Head of caudate nucleus (tissue), 42 donors: ENCODE measurements at regions not wholly inside any gene's neighbourhood (a gene's known extent, or its start where the extent isn't known, plus 50 kb on each side); places are given as distances from the start of the nearest gene placed in this dataset.
"Not testable (repeated sequence)": the region's sequence is repeated elsewhere in the genome, so short reads cannot be mapped to it uniquely, and the experiment has no call there.

ENCODE experiments used
- DNase-seq, 42 donors: peaks; one replicate each; pipeline versions ENCODE4 v3.0.0 to v3.0.0-alpha.2; 2020 to 2021; ENCODE audit warnings: mixed read lengths in 7 of 42
- intact Hi-C: fragments of 100-400 bp; cut with DNase I; formaldehyde crosslinking; loops from one replicate; pipeline ENCODE4 v1.15.0; 2022

GRCh38 chr1:173333581-173333980, 126.5 kb upstream of the TNFSF4 start:
- intact Hi-C loops: no loop called here
- DNase-seq: no peak

GRCh38 chr1:173337126-173337525, 130.0 kb upstream of the TNFSF4 start:
- DNase-seq: no peak
- intact Hi-C loops: no loop called here

- DNase-seq: no peak
- intact Hi-C loops: no loop called here
These were observed 134.2 kb upstream of the TNFSF4 start for GRCh38 chr1:173341307-173341706.

GRCh38 chr1:173341971-173342370, 134.8 kb upstream of the TNFSF4 start:
- no peak for DNase-seq
- intact Hi-C loops: no loop called here

- intact Hi-C loops: no loop called here
These were observed 134.4 kb upstream of the PRDX6 start for GRCh38 chr1:173342736-173343135.

GRCh38 chr1:173344034-173344743, 132.9 kb upstream of the PRDX6 start:
- DNase-seq: no peak
- intact Hi-C loops: no loop called here

More at GRCh38 chr1:173342736-173343135, 134.4 kb upstream of the PRDX6 start:
- DNase-seq: no peak

GRCh38 chr1:173347282-173347818, 129.8 kb upstream of the PRDX6 start:
- no peak for DNase-seq

GRCh38 chr1:173352635-173353034, 124.5 kb upstream of the PRDX6 start:
- DNase-seq, intact Hi-C loops: not testable (repeated sequence)

More at GRCh38 chr1:173347282-173347818, 129.8 kb upstream of the PRDX6 start:
- intact Hi-C loops: no loop called here

GRCh38 chr1:173353350-173353749, 123.8 kb upstream of the PRDX6 start:
- intact Hi-C loops: no loop called here
- DNase-seq: no peak

- peak in 7 of 42 donors; percentile 2 to 52 (median 10) for DNase-seq
- intact Hi-C loops: no loop called here
These were observed 122.2 kb upstream of the PRDX6 start for GRCh38 chr1:173354937-173355280.

GRCh38 chr1:173355281-173356031, 121.7 kb upstream of the PRDX6 start:
- peak in 19 of 42 donors; percentile 8 to 64 (median 20) for DNase-seq
- intact Hi-C loops: no loop called here

GRCh38 chr1:173356191-173356762, 120.9 kb upstream of the PRDX6 start:
- intact Hi-C loops: no loop called here
- DNase-seq: no peak

GRCh38 chr1:173360487-173361063, 116.6 kb upstream of the PRDX6 start:
- intact Hi-C loops: no loop called here
- DNase-seq: no peak

- DNase-seq: no peak
- intact Hi-C loops: no loop called here
These were observed 114.6 kb upstream of the PRDX6 start for GRCh38 chr1:173362543-173362942.

GRCh38 chr1:173364827-173365226, 112.3 kb upstream of the PRDX6 start:
- no peak for DNase-seq
- intact Hi-C loops: no loop called here

GRCh38 chr1:173365341-173365740, 111.8 kb upstream of the PRDX6 start:
- no peak for DNase-seq
- intact Hi-C loops: no loop called here

- no peak for DNase-seq
- intact Hi-C loops: no loop called here
These were observed 110.0 kb upstream of the PRDX6 start for GRCh38 chr1:173367136-173367535.

GRCh38 chr1:173370586-173370985, 106.5 kb upstream of the PRDX6 start:
- intact Hi-C loops: not testable (repeated sequence)

GRCh38 chr1:173376065-173376464, 101.1 kb upstream of the PRDX6 start:
- intact Hi-C loops, DNase-seq: not testable (repeated sequence)

More at GRCh38 chr1:173370586-173370985, 106.5 kb upstream of the PRDX6 start:
- DNase-seq: not testable (repeated sequence)

GRCh38 chr1:173377266-173377665, 99.9 kb upstream of the PRDX6 start:
- intact Hi-C loops: no loop called here
- DNase-seq: no peak
